Hepatocyte (in vitro differentiated cells): ENCODE measurements at regions not wholly inside any gene's neighbourhood (a gene's known extent, or its start where the extent isn't known, plus 50 kb on each side); places are given as distances from the start of the nearest gene placed in this dataset.
"Not testable (repeated sequence)": the region's sequence is repeated elsewhere in the genome, so short reads cannot be mapped to it uniquely, and the experiment has no call there.

Experiments
- CTCF ChIP-seq: fragments of 200-600 bp; sonication (generic); IDR thresholded peaks from 2 replicates; pipeline ENCODE4 v1.5.1; 2016; ENCODE audit warnings: antibody characterized with exemption, mild to moderate bottlenecking; ENCODE audit not compliant: poor library complexity
- EZH2 ChIP-seq: fragments of 200-600 bp; sonication (generic); IDR thresholded peaks from 2 replicates; pipeline ENCODE4 v1.6.1; 2016; ENCODE audit warnings: antibody characterized with exemption, mild to moderate bottlenecking, borderline replicate concordance
- EZH2phosphoT487 ChIP-seq: fragments of 200-600 bp; sonication (generic); IDR thresholded peaks from one replicate; pipeline ENCODE4 v1.6.1; 2018; ENCODE audit warnings: antibody characterized with exemption, mild to moderate bottlenecking, low read depth, moderate library complexity; ENCODE audit not compliant: unreplicated experiment, severe bottlenecking

- not testable (repeated sequence) for TF ChIP-seq CTCF, EZH2, EZH2phosphoT487
Observed at GRCh38 chr9:26116085-26116484, 437.8 kb upstream of the TUSC1 start.
